GM23248 (cell line): ENCODE measurements at regions not wholly inside any gene's neighbourhood (a gene's known extent, or its start where the extent isn't known, plus 50 kb on each side); places are given as distances from the start of the nearest gene placed in this dataset.
A peak's percentile ranks its signal among the peaks of the same experiment; 100 is the strongest.

Source experiments
- DNase-seq: peaks from one replicate; pipeline ENCODE4 v3.0.0-alpha.2; 2015
- H2AFZ ChIP-seq: fragments of 200-600 bp; sonication (generic); 2 replicates; pipeline ENCODE4 v1.6.1; 2016; ENCODE audit warnings: antibody characterized with exemption
- H3F3A ChIP-seq: fragments of 200-600 bp; sonication (generic); 2 replicates; pipeline ENCODE4 v1.6.1; 2016; ENCODE audit warnings: mild to moderate bottlenecking, antibody characterized with exemption, mixed run types; ENCODE audit not compliant: insufficient read depth
- H3K27ac ChIP-seq: fragments of 200-600 bp; sonication (generic); 2 replicates; pipeline ENCODE4 v1.5.1; 2016; ENCODE audit warnings: mild to moderate bottlenecking
- H3K27me3 ChIP-seq: fragments of 200-600 bp; sonication (generic); replicated peaks from 2 replicates; pipeline ENCODE4 v1.6.1; 2016; ENCODE audit warnings: mild to moderate bottlenecking; ENCODE audit not compliant: insufficient read depth
- H3K36me3 ChIP-seq: fragments of 200-600 bp; sonication (generic); 2 replicates; pipeline ENCODE4 v1.6.1; 2016; ENCODE audit warnings: low read depth, mild to moderate bottlenecking
- H3K4me1 ChIP-seq: fragments of 200-600 bp; sonication (generic); 2 replicates; pipeline ENCODE4 v1.6.1; 2016; ENCODE audit warnings: mild to moderate bottlenecking; ENCODE audit not compliant: insufficient read depth
- H3K4me2 ChIP-seq: fragments of 200-600 bp; sonication (generic); one replicate; pipeline ENCODE4 v1.6.1; 2016; ENCODE audit warnings: mild to moderate bottlenecking; ENCODE audit not compliant: unreplicated experiment
- H3K4me3 ChIP-seq: fragments of 200-600 bp; sonication (generic); 2 replicates; pipeline ENCODE4 v1.5.1; 2016; ENCODE audit warnings: mild to moderate bottlenecking
- H3K79me2 ChIP-seq: fragments of 200-600 bp; sonication (generic); 2 replicates; pipeline ENCODE4 v1.6.1; 2016; ENCODE audit warnings: mild to moderate bottlenecking; ENCODE audit not compliant: insufficient read depth
- H3K9ac ChIP-seq: fragments of 200-600 bp; sonication (generic); 2 replicates; pipeline ENCODE4 v1.6.1; 2016; ENCODE audit warnings: mild to moderate bottlenecking
- H3K9me2 ChIP-seq: fragments of 200-600 bp; sonication (generic); 2 replicates; pipeline ENCODE4 v1.6.1; 2016; ENCODE audit warnings: mixed run types, mild to moderate bottlenecking, moderate library complexity; ENCODE audit not compliant: insufficient read depth
- H3K9me3 ChIP-seq: fragments of 200-600 bp; sonication (generic); one replicate; pipeline ENCODE4 v1.6.1; 2017; ENCODE audit warnings: low read depth
- H4K20me1 ChIP-seq: fragments of 200-600 bp; sonication (generic); 2 replicates; pipeline ENCODE4 v1.6.0; 2016; ENCODE audit not compliant: insufficient read depth
- EZH2 ChIP-seq: fragments of 200-600 bp; sonication (generic); IDR thresholded peaks from 2 replicates; pipeline ENCODE4 v1.6.1; 2018; ENCODE audit warnings: antibody characterized with exemption, mild to moderate bottlenecking; ENCODE audit not compliant: insufficient read depth, poor library complexity, severe bottlenecking
- EZH2phosphoT487 ChIP-seq: fragments of 200-600 bp; sonication (generic); IDR thresholded peaks from 2 replicates; pipeline ENCODE4 v1.6.1; 2018; ENCODE audit warnings: antibody characterized with exemption, moderate library complexity, mild to moderate bottlenecking, low read depth; ENCODE audit not compliant: insufficient read depth
- WGBS, 2 experiments: methylation state at CpG; one replicate each; pipeline ENCODE4 v1.1.6; 2015 to 2017; ENCODE audit warnings: low lambda C conversion rate in 2 of 2, low coverage in 1 of 2; ENCODE audit errors: missing lambda C conversion rate in 2 of 2; 5-methylcytosine and 5-hydroxymethylcytosine counted together
- in situ Hi-C: fragments of 300-500 bp; cut with MboI; formaldehyde crosslinking; loops from 2 replicates; pipeline ENCODE4 v1.15.0; 2020

DNA sequence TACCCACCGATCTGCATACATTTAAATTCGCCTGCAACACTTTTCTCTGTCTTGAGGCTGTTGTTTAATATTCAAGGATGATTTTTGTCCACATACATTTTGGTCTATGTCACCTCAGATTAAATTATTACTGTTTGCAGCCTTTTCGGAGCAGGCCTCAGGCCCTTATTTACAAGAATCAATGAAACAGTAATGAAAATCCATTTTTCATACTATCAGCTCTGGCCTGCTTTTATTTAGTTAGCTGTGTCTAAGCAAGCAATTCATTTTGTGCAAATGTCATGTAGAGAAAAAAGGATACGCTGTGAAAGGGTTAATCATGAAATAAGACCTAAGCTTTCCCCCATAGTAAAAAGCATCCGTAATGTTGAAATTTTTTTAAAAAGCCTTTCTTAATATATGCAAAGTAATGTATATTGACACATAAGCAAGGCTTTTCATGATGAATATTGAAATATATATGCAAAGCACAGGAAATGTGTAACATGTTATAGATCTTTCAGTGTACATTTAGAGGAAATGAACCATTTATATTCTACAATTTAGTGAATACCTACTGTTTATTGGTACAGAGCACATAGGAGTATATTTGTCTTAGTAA is 1135.3 kb upstream of the ZEB2 start:
- no peaks in the 10 kb centered on the region for H3K36me3 ChIP-seq
- H3K9me2 ChIP-seq: no peaks in the 10 kb centered on the region
- TF ChIP-seq EZH2: no peak
- TF ChIP-seq EZH2phosphoT487: no peak
- H3K9ac ChIP-seq: no peak overlapping the region
- H3K27ac ChIP-seq: peak overlapping the region; percentile 50; the same call in 1 of the 2 replicates
- H3K9me3 ChIP-seq: no peaks in the 10 kb centered on the region
- H2AFZ ChIP-seq: no peak overlapping the region
- H4K20me1 ChIP-seq: no peaks in the 10 kb centered on the region
- WGBS, 2 experiments: 97% methylated on average over 5 of the region's 5 CpGs
- no peaks in the 10 kb centered on the region for H3K79me2 ChIP-seq
- peaks cover 23% of the 10 kb centered on the region for H3F3A ChIP-seq
- no peak overlapping the region for H3K4me3 ChIP-seq
- H3K4me2 ChIP-seq: peak overlapping the region; percentile 28
- H3K4me1 ChIP-seq: peaks cover 26% of the 10 kb centered on the region
- in situ Hi-C loops: no loop called here
- H3K27me3 ChIP-seq: no peaks in the 10 kb centered on the region
- no peak for DNase-seq

DNA sequence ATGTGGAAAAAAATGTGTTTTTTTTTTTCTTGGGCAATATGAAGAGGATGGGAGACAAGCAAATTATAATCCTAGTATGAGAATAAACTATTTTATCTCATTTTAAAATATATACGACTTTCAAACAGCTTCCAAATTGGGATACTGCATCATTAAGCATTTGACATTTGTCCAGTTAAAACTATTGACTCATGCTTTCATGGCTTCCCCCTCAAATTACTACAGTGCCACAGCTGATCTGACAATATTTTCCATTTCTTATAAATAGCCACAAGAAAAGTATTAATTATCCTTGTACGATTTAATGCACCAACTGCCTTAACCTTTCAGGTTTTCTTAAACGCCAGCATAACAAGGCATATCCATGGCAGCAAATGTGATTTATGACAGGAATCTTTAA is 1134.8 kb upstream of the ZEB2 start:
- Histone ChIP-seq H3K4me3 (no peak overlapping the region), H3K9me3 (no peaks in the 10 kb centered on the region), H3K9ac (no peak overlapping the region), H3K4me1 (peaks cover 26% of the 10 kb centered on the region), H3K27me3 (no peaks in the 10 kb centered on the region), H3F3A (peaks cover 23% of the 10 kb centered on the region), H3K4me2 (peak overlapping the region; percentile 28), H3K36me3 (no peaks in the 10 kb centered on the region), H3K79me2 (no peaks in the 10 kb centered on the region), H4K20me1 (no peaks in the 10 kb centered on the region), H2AFZ (no peak overlapping the region), H3K9me2 (no peaks in the 10 kb centered on the region), H3K27ac (peak overlapping the region; percentile 50; the same call in 1 of the 2 replicates)
- in situ Hi-C loops: no loop called here
- TF ChIP-seq EZH2: no peak
- TF ChIP-seq EZH2phosphoT487: no peak
- 47 to 49% methylated on average over 3 of the region's 3 CpGs for WGBS, 2 experiments
- peak; percentile 42 for DNase-seq

DNA sequence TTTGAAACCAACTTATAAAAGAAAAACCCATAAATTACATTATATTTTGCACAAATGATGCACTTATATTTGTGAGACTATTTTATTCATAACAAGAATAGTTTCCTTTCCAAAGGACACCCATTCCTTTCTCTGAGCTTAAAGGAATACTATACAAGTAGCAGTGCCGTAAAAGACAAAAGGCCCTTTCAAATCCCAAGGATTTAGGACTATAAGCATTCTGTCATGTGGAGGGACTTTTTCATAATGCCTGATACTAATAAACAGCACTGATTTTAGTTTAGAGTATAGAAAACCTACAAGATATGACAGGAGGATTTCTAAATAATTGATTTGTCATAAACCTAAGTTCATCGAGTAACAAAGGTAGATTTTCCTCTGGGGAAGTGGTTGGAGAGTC is 1134.2 kb upstream of the ZEB2 start:
- H3K36me3 ChIP-seq: no peaks in the 10 kb centered on the region
- no peaks in the 10 kb centered on the region for H3K79me2 ChIP-seq
- H4K20me1 ChIP-seq: no peaks in the 10 kb centered on the region
- no peak overlapping the region for H2AFZ ChIP-seq
- H3K9me3 ChIP-seq: no peaks in the 10 kb centered on the region
- H3K4me1 ChIP-seq: peaks cover 26% of the 10 kb centered on the region
- DNase-seq: no peak
- no peak overlapping the region for H3K4me3 ChIP-seq
- 59 to 63% methylated on average over 2 of the region's 2 CpGs for WGBS, 2 experiments
- peak overlapping the region; percentile 50 for H3K27ac ChIP-seq
- H3K9me2 ChIP-seq: no peaks in the 10 kb centered on the region
- H3K9ac ChIP-seq: no peak overlapping the region
- H3K4me2 ChIP-seq: peak overlapping the region; percentile 28
- peaks cover 23% of the 10 kb centered on the region for H3F3A ChIP-seq
- H3K27me3 ChIP-seq: no peaks in the 10 kb centered on the region
- in situ Hi-C loops: no loop called here
- TF ChIP-seq EZH2 (no peak), EZH2phosphoT487 (no peak)

- peaks cover 23% of the 10 kb centered on the region for H3F3A ChIP-seq
- no peaks in the 10 kb centered on the region for H3K27me3 ChIP-seq
- no peak for TF ChIP-seq EZH2phosphoT487
- TF ChIP-seq EZH2: no peak
- no peaks in the 10 kb centered on the region for H3K36me3 ChIP-seq
- no peak overlapping the region for H3K4me3 ChIP-seq
- H3K9me2 ChIP-seq: no peaks in the 10 kb centered on the region
- no peak overlapping the region for H2AFZ ChIP-seq
- H3K9ac ChIP-seq: no peak overlapping the region
- H3K4me2 ChIP-seq: peak overlapping the region; percentile 46
- in situ Hi-C loops: no loop called here
- H4K20me1 ChIP-seq: no peaks in the 10 kb centered on the region
- no peaks in the 10 kb centered on the region for H3K79me2 ChIP-seq
- peak overlapping the region; percentile 50 for H3K27ac ChIP-seq
- H3K4me1 ChIP-seq: peaks cover 26% of the 10 kb centered on the region
- no peaks in the 10 kb centered on the region for H3K9me3 ChIP-seq
- peak; percentile 50 for DNase-seq
Observed at GRCh38 chr2:145653553-145653952, 1133.6 kb upstream of the ZEB2 start.
